Calu3 (cell line): ENCODE measurements at regions not wholly inside any gene's neighbourhood (a gene's known extent, or its start where the extent isn't known, plus 50 kb on each side); places are given as distances from the start of the nearest gene placed in this dataset.

ENCODE experiments used
- BruUV-seq: library from RNA; stranded (reverse); fragments of 400-500 nt; replicated peaks from 2 replicates; lab custom pipeline; 2021; lab: Mats Ljungman, UMichigan
- CTCF ChIA-PET: fragments of 300-600 bp; sonication (Branson Sonifier 250); formaldehyde crosslinking; loops from one replicate; lab custom pipeline; 2022; ENCODE audit warnings: antibody characterized with exemption; lab: Charles Lee
- DNase-seq: peaks from one replicate; pipeline ENCODE4 v3.0.0; 2022
- H3K27ac Mint-ChIP-seq: one replicate; pipeline ENCODE4 v1.8.0; 2022; ENCODE audit warnings: mixed read lengths; ENCODE audit not compliant: unreplicated experiment
- H3K27me3 Mint-ChIP-seq: one replicate; pipeline ENCODE4 v1.8.0; 2022; ENCODE audit warnings: mixed read lengths; ENCODE audit not compliant: unreplicated experiment
- H3K36me3 Mint-ChIP-seq: one replicate; pipeline ENCODE4 v1.8.0; 2022; ENCODE audit warnings: mild to moderate bottlenecking, moderate library complexity, mixed read lengths; ENCODE audit not compliant: insufficient read depth, unreplicated experiment
- H3K4me1 Mint-ChIP-seq: one replicate; pipeline ENCODE4 v1.8.0; 2022; ENCODE audit warnings: mild to moderate bottlenecking, low read depth, mixed read lengths; ENCODE audit not compliant: unreplicated experiment
- H3K4me3 Mint-ChIP-seq: one replicate; pipeline ENCODE4 v1.8.0; 2022; ENCODE audit warnings: mild to moderate bottlenecking, low read depth, moderate library complexity, mixed read lengths; ENCODE audit not compliant: unreplicated experiment
- H3K9me3 Mint-ChIP-seq: one replicate; pipeline ENCODE4 v1.8.0; 2022; ENCODE audit warnings: low read depth, mixed read lengths; ENCODE audit not compliant: unreplicated experiment
- CTCF ChIP-seq: fragments of 200-600 bp; IDR thresholded peaks from one replicate; pipeline ENCODE4 v1.8.0; 2022; ENCODE audit warnings: antibody characterized with exemption; ENCODE audit not compliant: unreplicated experiment
- intact Hi-C: fragments of 100-400 bp; cut with micrococcal nuclease; formaldehyde crosslinking; loops from one replicate; pipeline ENCODE4 v1.10.0; 2022; ENCODE audit not compliant: unreplicated experiment

- CTCF ChIA-PET: no interaction called here
- BruUV-seq: no TSS peak
- Mint-ChIP-seq H3K36me3 (no peaks in the 10 kb centered on the region), H3K4me1 (no peaks in the 10 kb centered on the region), H3K4me3 (no peak overlapping the region), H3K9me3 (no peaks in the 10 kb centered on the region), H3K27ac (no peak overlapping the region), H3K27me3 (no peaks in the 10 kb centered on the region)
- no peak for DNase-seq
- intact Hi-C loops: no loop called here
- no peak for TF ChIP-seq CTCF
Measured at GRCh38 chr4:19831644-19832285, 419.9 kb upstream of the SLIT2 start.

GRCh38 chr4:19829101-19829500 lies 422.6 kb upstream of the SLIT2 start:
- intact Hi-C loops: no loop called here
- Mint-ChIP-seq H3K4me3 (no peak overlapping the region), H3K9me3 (no peaks in the 10 kb centered on the region), H3K4me1 (no peaks in the 10 kb centered on the region), H3K27ac (no peak overlapping the region), H3K27me3 (no peaks in the 10 kb centered on the region), H3K36me3 (no peaks in the 10 kb centered on the region)
- CTCF ChIA-PET: no interaction called here
- no peak for DNase-seq
- no peak for TF ChIP-seq CTCF
- no TSS peak for BruUV-seq

- no peak for TF ChIP-seq CTCF
- H3K27ac Mint-ChIP-seq: no peak overlapping the region
- intact Hi-C loops: no loop called here
- no peaks in the 10 kb centered on the region for H3K27me3 Mint-ChIP-seq
- DNase-seq: no peak
- no peaks in the 10 kb centered on the region for H3K4me1 Mint-ChIP-seq
- CTCF ChIA-PET: no interaction called here
- H3K9me3 Mint-ChIP-seq: no peaks in the 10 kb centered on the region
- BruUV-seq: no TSS peak
- H3K36me3 Mint-ChIP-seq: no peaks in the 10 kb centered on the region
- H3K4me3 Mint-ChIP-seq: no peak overlapping the region
Measured at GRCh38 chr4:19823781-19824180, 427.9 kb upstream of the SLIT2 start.

- H3K9me3 Mint-ChIP-seq: no peaks in the 10 kb centered on the region
- no peak overlapping the region for H3K4me3 Mint-ChIP-seq
- H3K27ac Mint-ChIP-seq: no peak overlapping the region
- no peaks in the 10 kb centered on the region for H3K4me1 Mint-ChIP-seq
- intact Hi-C loops: no loop called here
- no peaks in the 10 kb centered on the region for H3K36me3 Mint-ChIP-seq
- TF ChIP-seq CTCF: no peak
- BruUV-seq: no TSS peak
- no peak for DNase-seq
- CTCF ChIA-PET: no interaction called here
- H3K27me3 Mint-ChIP-seq: no peaks in the 10 kb centered on the region
Measured at GRCh38 chr4:19819737-19820136, 432.0 kb upstream of the SLIT2 start.
